ENCODE measurements at regions not wholly inside any gene's neighbourhood (a gene's known extent, or its start where the extent isn't known, plus 50 kb on each side); places are given as distances from the start of the nearest gene placed in this dataset.

DNA sequence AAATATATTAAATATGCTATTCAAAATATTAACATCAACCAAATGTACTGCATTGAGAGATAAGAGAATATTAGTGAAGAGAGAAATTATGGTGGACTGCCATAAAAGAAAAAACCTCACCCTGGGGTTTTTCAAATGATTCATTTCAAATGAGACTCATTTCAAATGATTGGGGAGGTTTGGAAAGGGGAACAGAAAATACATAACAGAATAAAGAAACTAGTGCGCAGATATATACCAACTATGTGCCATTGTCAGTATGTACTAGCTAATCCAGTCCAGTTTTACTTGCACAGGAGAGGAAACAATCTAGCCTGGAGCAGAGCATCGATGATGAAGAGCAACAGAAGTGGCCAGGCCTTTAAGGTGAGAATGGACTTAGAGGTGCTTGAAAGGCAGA lies 651.6 kb upstream of the RORB start:
- Mint-ChIP-seq H3K9me3 (ENCODE audit: unreplicated experiment) (no peaks in the 10 kb centered on the region), H3K27me3 (ENCODE audit: unreplicated experiment) (peaks cover 4% of the 10 kb centered on the region), H3K27ac (ENCODE audit: unreplicated experiment) (no peak overlapping the region), H3K4me3 (ENCODE audit: unreplicated experiment) (no peak overlapping the region), H3K36me3 (ENCODE audit: unreplicated experiment) (no peaks in the 10 kb centered on the region), H3K4me1 (ENCODE audit: unreplicated experiment) (no peaks in the 10 kb centered on the region)
- TF ChIP-seq CTCF (IDR thresholded peaks at IDR 0.05), result no peak
- no peak for DNase-seq (ENCODE audit: extremely low spot score, unreplicated experiment)

DNA sequence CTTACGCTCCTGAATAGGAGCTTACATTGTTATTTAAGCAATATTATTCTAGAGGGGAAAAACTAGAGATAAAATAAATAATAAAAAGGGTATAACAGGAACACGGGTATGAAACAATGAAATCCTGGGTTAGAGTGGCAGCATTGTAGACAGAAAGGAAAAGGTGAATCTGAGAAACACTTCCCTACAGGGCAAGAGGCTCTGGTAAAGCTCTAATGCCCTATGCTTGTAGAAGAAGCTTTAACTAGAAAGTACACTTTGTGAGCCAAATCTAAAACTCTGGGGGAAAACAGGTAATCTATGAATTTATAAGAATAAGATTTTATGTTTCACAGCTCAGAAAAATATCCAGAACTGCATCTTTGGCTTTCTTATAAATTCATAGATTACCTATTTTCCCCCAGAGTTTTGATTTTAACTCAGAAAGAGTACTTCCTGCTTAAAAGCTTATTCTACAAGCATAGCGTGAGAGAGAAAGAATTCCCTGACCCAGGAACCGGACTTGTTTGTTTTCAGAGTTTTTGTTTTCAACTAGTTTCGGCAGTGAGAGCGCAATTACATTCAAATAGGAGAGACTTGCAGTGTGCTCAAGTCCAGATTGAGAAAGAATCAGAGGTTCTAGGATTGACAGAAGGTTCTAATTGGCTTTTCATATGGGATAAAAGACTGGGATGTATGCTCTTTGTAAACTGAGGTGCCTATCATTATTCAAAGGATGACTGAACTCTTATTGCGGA lies 651.0 kb upstream of the RORB start:
- no peaks in the 10 kb centered on the region for H3K4me1 Mint-ChIP-seq (ENCODE audit: unreplicated experiment)
- H3K27me3 Mint-ChIP-seq (ENCODE audit: unreplicated experiment), result peaks cover 4% of the 10 kb centered on the region
- H3K36me3 Mint-ChIP-seq (ENCODE audit: unreplicated experiment), result no peaks in the 10 kb centered on the region
- no peak overlapping the region for H3K4me3 Mint-ChIP-seq (ENCODE audit: unreplicated experiment)
- DNase-seq (ENCODE audit: extremely low spot score, unreplicated experiment), result no peak
- H3K27ac Mint-ChIP-seq (ENCODE audit: unreplicated experiment), result no peak overlapping the region
- no peak for TF ChIP-seq CTCF (IDR thresholded peaks at IDR 0.05)
- H3K9me3 Mint-ChIP-seq (ENCODE audit: unreplicated experiment), result no peaks in the 10 kb centered on the region

GRCh38 chr9:73847536-73847935 lies 649.6 kb upstream of the RORB start:
- Mint-ChIP-seq H3K9me3 (ENCODE audit: unreplicated experiment) (no peaks in the 10 kb centered on the region), H3K36me3 (ENCODE audit: unreplicated experiment) (no peaks in the 10 kb centered on the region), H3K4me3 (ENCODE audit: unreplicated experiment) (no peak overlapping the region), H3K27me3 (ENCODE audit: unreplicated experiment) (peaks cover 4% of the 10 kb centered on the region), H3K4me1 (ENCODE audit: unreplicated experiment) (no peaks in the 10 kb centered on the region), H3K27ac (ENCODE audit: unreplicated experiment) (no peak overlapping the region)
- DNase-seq (ENCODE audit: extremely low spot score, unreplicated experiment), result no peak
- TF ChIP-seq CTCF (IDR thresholded peaks at IDR 0.05), result no peak

GRCh38 chr9:73853549-73853948 lies 643.6 kb upstream of the RORB start:
- H3K27me3 Mint-ChIP-seq (ENCODE audit: unreplicated experiment), result no peaks in the 10 kb centered on the region
- H3K4me3 Mint-ChIP-seq (ENCODE audit: unreplicated experiment), result no peak overlapping the region
- H3K36me3 Mint-ChIP-seq (ENCODE audit: unreplicated experiment), result no peaks in the 10 kb centered on the region
- H3K9me3 Mint-ChIP-seq (ENCODE audit: unreplicated experiment), result no peaks in the 10 kb centered on the region
- no peak overlapping the region for H3K27ac Mint-ChIP-seq (ENCODE audit: unreplicated experiment)
- TF ChIP-seq CTCF (IDR thresholded peaks at IDR 0.05), result no peak
- H3K4me1 Mint-ChIP-seq (ENCODE audit: unreplicated experiment), result no peaks in the 10 kb centered on the region
- no peak for DNase-seq (ENCODE audit: extremely low spot score, unreplicated experiment)

GRCh38 chr9:73855206-73855605 lies 641.9 kb upstream of the RORB start:
- no peaks in the 10 kb centered on the region for H3K9me3 Mint-ChIP-seq (ENCODE audit: unreplicated experiment)
- no peak for TF ChIP-seq CTCF (IDR thresholded peaks at IDR 0.05)
- no peaks in the 10 kb centered on the region for H3K27me3 Mint-ChIP-seq (ENCODE audit: unreplicated experiment)
- H3K36me3 Mint-ChIP-seq (ENCODE audit: unreplicated experiment), result no peaks in the 10 kb centered on the region
- no peak overlapping the region for H3K4me3 Mint-ChIP-seq (ENCODE audit: unreplicated experiment)
- no peak for DNase-seq (ENCODE audit: extremely low spot score, unreplicated experiment)
- no peak overlapping the region for H3K27ac Mint-ChIP-seq (ENCODE audit: unreplicated experiment)
- H3K4me1 Mint-ChIP-seq (ENCODE audit: unreplicated experiment), result no peaks in the 10 kb centered on the region
